GM23338 (cell line): ENCODE measurements at regions not wholly inside any gene's neighbourhood (a gene's known extent, or its start where the extent isn't known, plus 50 kb on each side); places are given as distances from the start of the nearest gene placed in this dataset.

Experiments
- CREB1 ChIP-seq: fragments of 250-450 bp; sonication (Bioruptor Pico); IDR thresholded peaks from 2 replicates; pipeline ENCODE4 v1.5.0; 2020; ENCODE audit warnings: low read depth, mild to moderate bottlenecking, moderate library complexity
- CTCF ChIP-seq, 2 experiments: fragments of 200-600 bp in 1 of 2; sonication (generic) in 1 of 2; conservative IDR thresholded peaks; 2 replicates each; pipeline versions ENCODE4 v1.5.1 to v1.6.1; 2016 to 2017; ENCODE audit warnings: antibody characterized with exemption in 2 of 2, low read depth in 2 of 2, mild to moderate bottlenecking in 2 of 2, moderate library complexity in 1 of 2
- ETS1 ChIP-seq: IDR thresholded peaks from 2 replicates; pipeline ENCODE4 v1.6.1; 2016; ENCODE audit warnings: antibody characterized with exemption
- EZH2 ChIP-seq: fragments of 200-600 bp; sonication (generic); IDR thresholded peaks from one replicate; pipeline ENCODE4 v1.8.0; 2017; ENCODE audit warnings: antibody characterized with exemption, mild to moderate bottlenecking, low read depth; ENCODE audit not compliant: unreplicated experiment
- JUNB ChIP-seq: IDR thresholded peaks from one replicate; pipeline ENCODE4 v1.6.1; 2016; ENCODE audit warnings: antibody characterized with exemption; ENCODE audit not compliant: unreplicated experiment
- NANOG ChIP-seq: IDR thresholded peaks from 2 replicates; pipeline ENCODE4 v1.6.1; 2016; ENCODE audit warnings: antibody characterized with exemption, borderline replicate concordance
- POLR2AphosphoS5 ChIP-seq: IDR thresholded peaks from 2 replicates; pipeline ENCODE4 v1.6.1; 2016; ENCODE audit warnings: antibody characterized with exemption, low read depth
- REST ChIP-seq: IDR thresholded peaks from one replicate; pipeline ENCODE4 v1.6.1; 2018; ENCODE audit warnings: antibody characterized with exemption; ENCODE audit not compliant: unreplicated experiment
- ZNF114 ChIP-seq: fragments of 250-450 bp; sonication (Bioruptor Pico); IDR thresholded peaks from 2 replicates; pipeline ENCODE4 v1.5.0; 2020; ENCODE audit warnings: mild to moderate bottlenecking, moderate library complexity
- ZNF462 ChIP-seq: fragments of 250-450 bp; sonication (Bioruptor Pico); IDR thresholded peaks from 2 replicates; pipeline ENCODE4 v1.5.0; 2020; ENCODE audit warnings: mild to moderate bottlenecking, moderate library complexity

GRCh38 chr12:46494424-46494823, 121.9 kb upstream of the SLC38A2 start:
- TF ChIP-seq CTCF (conservative IDR thresholded peaks at IDR 0.05; ENCODE audit: low read depth in 2 of 2), result no peak
- no peak for TF ChIP-seq POLR2AphosphoS5
- TF ChIP-seq EZH2, result no peak
- TF ChIP-seq ETS1, result no peak
- TF ChIP-seq CREB1 (CRISPR knock-in tag), result no peak
- TF ChIP-seq JUNB, result no peak
- 0 out of 2 replicates have a peak, but pooled peaks have one; percentile 41 for TF ChIP-seq ZNF462
- no peak for TF ChIP-seq REST
- TF ChIP-seq NANOG, result peak; percentile 78; the same call in 1 of the 2 replicates
- TF ChIP-seq ZNF114 (CRISPR knock-in tag), result no peak
